Gastroesophageal sphincter (tissue), 3 donors: ENCODE measurements at regions not wholly inside any gene's neighbourhood (a gene's known extent, or its start where the extent isn't known, plus 50 kb on each side); places are given as distances from the start of the nearest gene placed in this dataset.

Source experiments
- POLR2A ChIP-seq, 2 donors: fragments of 450-650 bp; IDR thresholded peaks; one replicate each; pipeline ENCODE4 v1.6.1; 2017; ENCODE audit warnings: antibody characterized with exemption in 2 of 2, mild to moderate bottlenecking in 2 of 2, moderate library complexity in 1 of 2
- POLR2AphosphoS5 ChIP-seq: sonication (generic); formaldehyde crosslinking; IDR thresholded peaks from one replicate; pipeline ENCODE4 v1.6.1; 2017; ENCODE audit warnings: antibody characterized with exemption
- TF ChIP-seq, protein P1 (sequence below), 4 experiments: fragments of 200-600 bp in 2 of 4; fragments of 450-650 bp in 2 of 4; sonication (generic) in 1 of 4; IDR thresholded peaks; one replicate each; pipeline ENCODE4 v1.5.1; 2017 to 2019; ENCODE audit warnings: antibody characterized with exemption in 4 of 4, mild to moderate bottlenecking in 2 of 4, moderate library complexity in 2 of 4

GRCh38 chr2:204255071-204255470 lies 290.2 kb upstream of the PARD3B start:
- TF ChIP-seq, protein P1, sequence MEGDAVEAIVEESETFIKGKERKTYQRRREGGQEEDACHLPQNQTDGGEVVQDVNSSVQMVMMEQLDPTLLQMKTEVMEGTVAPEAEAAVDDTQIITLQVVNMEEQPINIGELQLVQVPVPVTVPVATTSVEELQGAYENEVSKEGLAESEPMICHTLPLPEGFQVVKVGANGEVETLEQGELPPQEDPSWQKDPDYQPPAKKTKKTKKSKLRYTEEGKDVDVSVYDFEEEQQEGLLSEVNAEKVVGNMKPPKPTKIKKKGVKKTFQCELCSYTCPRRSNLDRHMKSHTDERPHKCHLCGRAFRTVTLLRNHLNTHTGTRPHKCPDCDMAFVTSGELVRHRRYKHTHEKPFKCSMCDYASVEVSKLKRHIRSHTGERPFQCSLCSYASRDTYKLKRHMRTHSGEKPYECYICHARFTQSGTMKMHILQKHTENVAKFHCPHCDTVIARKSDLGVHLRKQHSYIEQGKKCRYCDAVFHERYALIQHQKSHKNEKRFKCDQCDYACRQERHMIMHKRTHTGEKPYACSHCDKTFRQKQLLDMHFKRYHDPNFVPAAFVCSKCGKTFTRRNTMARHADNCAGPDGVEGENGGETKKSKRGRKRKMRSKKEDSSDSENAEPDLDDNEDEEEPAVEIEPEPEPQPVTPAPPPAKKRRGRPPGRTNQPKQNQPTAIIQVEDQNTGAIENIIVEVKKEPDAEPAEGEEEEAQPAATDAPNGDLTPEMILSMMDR (IDR thresholded peaks at IDR 0.05) = no peak
- no peak for TF ChIP-seq POLR2A (IDR thresholded peaks at IDR 0.05)
- no peak for TF ChIP-seq POLR2AphosphoS5
